GM21367 (cell line): ENCODE measurements at regions not wholly inside any gene's neighbourhood (a gene's known extent, or its start where the extent isn't known, plus 50 kb on each side); places are given as distances from the start of the nearest gene placed in this dataset.

Experiments
- ATAC-seq: cut with Tn5 transposase; IDR thresholded peaks from one replicate; pipeline ENCODE4 v1.9.1; 2021; ENCODE audit not compliant: unreplicated experiment

DNA sequence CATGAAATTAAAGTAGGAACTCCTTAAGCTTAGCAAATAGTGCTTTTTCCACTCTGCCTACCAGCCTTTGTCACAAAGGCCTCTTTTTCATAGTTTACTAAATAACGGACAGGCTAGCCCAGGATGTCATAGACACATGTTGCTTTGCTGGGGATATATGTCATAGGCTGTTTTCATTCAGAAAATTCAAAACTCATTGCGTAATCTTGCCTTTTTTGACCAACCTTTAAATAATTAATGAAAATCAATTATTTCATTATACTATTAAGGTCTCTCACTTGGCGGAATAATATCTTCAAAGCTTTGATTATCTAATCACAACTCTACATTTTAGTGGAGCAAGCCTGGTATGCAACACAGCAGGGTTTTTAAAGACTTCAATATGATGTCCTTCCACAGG, 1245.7 kb upstream of the LRRTM1 start:
- ATAC-seq: no peak

GRCh38 chr2:81549646-81550045, 1245.1 kb upstream of the LRRTM1 start:
- ATAC-seq: no peak

DNA sequence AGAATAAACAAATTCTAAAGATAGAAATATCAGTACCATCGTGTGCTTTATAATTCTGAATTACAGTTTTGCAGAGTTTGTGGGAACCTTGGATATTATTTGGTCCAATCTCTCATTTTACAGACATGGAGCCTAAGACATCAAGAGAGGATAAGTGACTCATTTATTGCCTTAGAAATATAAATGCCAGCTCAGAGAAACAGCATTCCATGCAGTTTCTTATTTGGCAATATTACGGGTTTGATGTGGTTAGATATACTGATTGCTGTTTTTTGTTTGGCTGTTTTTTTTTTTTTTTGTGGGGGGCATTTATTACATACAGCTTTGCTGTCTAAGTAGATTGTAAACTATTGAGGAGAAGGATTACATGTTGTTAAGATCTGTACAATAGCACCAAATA, 1241.1 kb upstream of the LRRTM1 start:
- no peak for ATAC-seq

GRCh38 chr2:81542119-81542518, 1237.6 kb upstream of the LRRTM1 start:
- ATAC-seq: no peak

GRCh38 chr2:81529944-81530343, 1225.4 kb upstream of the LRRTM1 start:
- ATAC-seq: no peak

GRCh38 chr2:81528852-81529480, 1224.4 kb upstream of the LRRTM1 start:
- ATAC-seq: no peak

- no peak for ATAC-seq
Observed at GRCh38 chr2:81523344-81523743, 1218.8 kb upstream of the LRRTM1 start.

DNA sequence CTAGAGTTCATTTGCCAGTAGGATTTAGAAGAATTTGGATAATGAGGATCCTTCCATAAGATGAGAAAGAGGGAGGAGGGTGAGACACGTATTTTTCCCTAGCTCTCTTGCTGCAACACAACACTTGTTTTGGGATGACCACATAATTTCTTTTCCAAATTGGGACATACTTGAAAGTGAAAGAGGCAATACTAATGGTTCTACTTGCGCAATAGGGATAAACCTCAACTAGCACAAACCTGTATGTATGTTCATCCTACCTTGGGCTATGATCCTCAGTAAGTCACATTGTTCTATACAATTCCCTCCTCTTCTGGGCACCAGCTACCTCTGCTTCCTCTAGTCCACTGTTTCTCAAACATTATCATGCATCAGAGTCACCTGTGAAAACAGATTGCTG, 1208.8 kb upstream of the LRRTM1 start:
- ATAC-seq: no peak

DNA sequence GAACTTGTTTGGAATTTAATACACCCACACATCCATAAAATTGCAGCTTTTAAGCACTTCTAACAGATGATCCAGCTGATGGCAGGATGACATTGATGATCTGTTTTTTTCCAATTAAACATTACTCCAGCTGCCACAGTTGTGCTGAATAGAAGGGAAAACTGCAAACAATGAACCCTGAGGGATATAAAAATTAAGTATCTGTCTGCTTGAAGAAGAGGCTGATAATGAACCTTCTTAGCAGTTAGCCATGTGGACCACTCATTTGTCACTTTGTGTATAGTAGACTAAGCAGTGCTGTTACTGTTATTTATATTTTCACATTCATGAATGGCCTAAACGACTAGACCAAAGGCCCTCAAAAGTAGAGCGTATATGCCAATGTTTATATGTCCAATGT, 1201.0 kb upstream of the LRRTM1 start:
- no peak for ATAC-seq

- ATAC-seq: no peak
Observed at GRCh38 chr2:81495556-81495955, 1191.0 kb upstream of the LRRTM1 start.

DNA sequence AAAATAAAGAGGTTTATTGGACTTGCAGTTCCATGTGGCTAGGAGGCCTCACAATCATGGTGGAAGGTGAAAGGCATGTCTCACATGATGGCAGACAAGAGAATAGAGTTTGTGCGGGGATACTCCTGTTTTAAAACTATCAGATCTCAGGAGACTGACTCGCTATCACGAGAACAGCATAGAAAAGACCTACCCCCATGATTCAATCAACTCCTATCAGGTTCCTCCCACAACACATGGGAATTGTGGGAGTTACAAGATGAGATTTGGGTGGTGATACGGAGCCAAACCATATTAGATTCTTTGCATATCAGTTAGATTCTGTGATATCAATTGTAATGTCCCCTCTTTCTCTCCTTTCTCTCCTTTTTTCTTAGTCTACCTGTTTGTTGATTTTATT, 1178.7 kb upstream of the LRRTM1 start:
- ATAC-seq: no peak

DNA sequence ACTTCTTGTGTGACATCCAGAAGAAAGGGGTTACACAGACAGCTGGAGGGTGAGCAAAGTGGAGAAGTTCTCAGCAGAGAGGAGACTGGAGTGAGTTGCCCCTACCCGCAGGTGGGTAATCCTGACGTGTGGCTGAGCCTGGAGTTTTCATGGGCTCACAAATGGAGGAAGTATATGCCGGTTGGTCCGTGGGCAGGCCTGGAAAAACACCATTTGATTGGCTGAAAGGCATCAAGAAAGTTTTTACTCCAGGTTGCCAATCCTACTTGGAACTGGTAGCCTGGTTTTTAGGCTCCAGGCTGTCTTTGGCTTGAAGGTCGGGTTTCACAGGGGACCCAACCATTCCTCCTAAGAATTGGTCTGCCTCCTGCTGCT, 1177.4 kb upstream of the LRRTM1 start:
- ATAC-seq: no peak

DNA sequence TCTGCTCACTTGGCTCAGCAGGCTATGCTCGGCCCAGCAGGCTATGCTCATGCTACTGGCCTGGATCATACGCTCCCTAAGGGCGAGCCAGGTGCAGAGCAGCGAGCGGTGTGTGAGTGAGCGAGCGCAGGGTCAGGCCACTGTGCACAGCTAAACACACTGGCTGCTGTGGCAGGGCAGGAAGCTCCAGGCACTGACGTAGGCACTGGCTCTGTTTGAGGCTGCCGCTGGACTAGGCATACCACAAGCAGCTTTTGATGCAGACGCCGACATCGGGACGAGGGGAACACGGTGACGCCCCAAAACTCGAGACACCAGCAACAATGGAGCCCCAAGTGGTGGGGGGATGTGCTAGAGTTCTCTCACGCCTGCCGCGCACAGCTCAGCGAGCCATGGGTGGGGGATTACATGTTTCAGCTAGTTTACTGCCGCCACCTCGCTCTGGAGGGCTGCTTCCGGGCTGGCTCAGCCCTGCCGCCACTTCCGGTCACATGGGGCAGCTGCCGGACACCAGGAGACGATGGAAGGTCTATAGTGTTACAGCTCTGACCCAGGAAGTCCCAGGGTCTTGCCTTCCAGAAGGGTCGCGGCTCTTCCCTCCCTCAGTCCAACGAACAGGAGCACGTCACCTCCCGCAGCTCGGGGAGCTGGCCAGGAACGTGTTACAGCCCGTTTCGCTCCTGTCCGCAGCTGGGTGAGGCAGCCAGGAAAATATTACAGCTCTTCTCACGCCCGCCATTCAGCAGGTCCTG, 1176.9 kb upstream of the LRRTM1 start:
- ATAC-seq: no peak

GRCh38 chr2:81467096-81467495, 1162.5 kb upstream of the LRRTM1 start:
- no peak for ATAC-seq

DNA sequence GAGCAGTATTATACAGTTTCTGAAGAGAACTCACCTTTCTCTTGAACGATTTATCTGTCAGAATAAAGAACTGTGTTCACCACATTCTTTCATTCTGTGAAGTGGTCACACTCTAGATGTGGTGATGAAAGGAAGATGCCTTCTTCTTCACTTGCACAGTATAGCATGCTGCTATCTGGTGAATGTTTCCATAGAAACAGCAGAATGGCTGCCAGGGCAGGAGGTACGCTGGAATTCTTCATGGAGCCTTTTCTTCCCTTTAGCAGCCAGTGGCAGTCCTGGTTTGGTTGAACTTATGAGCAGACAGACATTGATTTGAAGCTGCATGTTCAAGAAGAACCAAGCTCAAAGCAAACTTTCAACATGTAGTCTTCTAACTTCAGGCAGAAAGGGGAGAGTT, 1157.9 kb upstream of the LRRTM1 start:
- ATAC-seq: no peak

GRCh38 chr2:81445176-81445575, 1140.6 kb upstream of the LRRTM1 start:
- ATAC-seq: no peak

DNA sequence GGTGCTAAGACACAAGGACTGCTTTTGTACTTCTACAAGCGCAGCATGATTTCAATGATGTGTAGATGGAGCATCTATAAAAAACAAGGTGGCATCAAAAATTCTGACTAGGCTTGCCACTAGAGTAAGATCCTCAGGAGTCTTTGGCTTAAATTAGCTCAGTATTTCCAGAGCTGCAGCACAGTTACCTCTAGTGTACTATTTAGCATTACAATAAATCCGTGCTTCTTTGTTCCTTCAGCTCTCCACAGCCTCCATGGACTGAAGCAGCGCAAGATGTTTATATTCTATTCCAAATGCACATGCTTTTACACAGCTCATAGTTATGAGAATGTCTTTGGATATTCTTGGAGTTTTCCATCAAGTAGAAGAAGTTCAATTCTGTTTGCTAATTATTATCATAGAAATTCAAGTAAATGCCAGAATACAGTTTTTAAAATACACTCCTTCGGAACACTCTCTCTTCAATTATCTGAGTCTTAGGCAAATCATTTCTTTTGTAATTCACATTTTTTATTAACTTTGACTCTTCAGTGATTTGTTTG, 1133.0 kb upstream of the LRRTM1 start:
- no peak for ATAC-seq

- no peak for ATAC-seq
Observed at GRCh38 chr2:81436256-81436655, 1131.7 kb upstream of the LRRTM1 start.

- ATAC-seq: no peak
Observed at GRCh38 chr2:81412681-81413080, 1108.1 kb upstream of the LRRTM1 start.

- no peak for ATAC-seq
Observed at GRCh38 chr2:81403508-81403907, 1099.0 kb upstream of the LRRTM1 start.

GRCh38 chr2:81396417-81397019, 1092.0 kb upstream of the LRRTM1 start:
- no peak for ATAC-seq

DNA sequence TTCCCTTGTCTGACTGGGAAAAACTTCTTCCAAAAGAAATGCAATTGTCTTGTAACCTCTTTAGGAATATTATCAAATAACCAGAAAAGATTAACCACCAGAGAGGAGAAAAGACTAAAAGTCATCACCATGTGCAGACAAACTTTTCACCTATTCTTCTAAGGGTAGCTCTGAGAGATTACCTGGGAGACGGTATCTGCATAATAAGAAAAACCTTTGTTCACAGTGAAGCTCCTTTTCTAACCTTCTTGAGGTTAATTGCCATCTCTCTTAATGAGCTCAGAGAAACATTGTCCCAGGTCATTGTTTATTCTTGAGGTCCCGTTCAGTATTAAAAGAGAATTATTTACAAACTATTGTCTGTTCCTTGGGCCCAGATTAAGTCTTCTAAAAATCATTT, 1091.2 kb upstream of the LRRTM1 start:
- ATAC-seq: no peak
